ENCODE measurements at regions not wholly inside any gene's neighbourhood (a gene's known extent, or its start where the extent isn't known, plus 50 kb on each side); places are given as distances from the start of the nearest gene placed in this dataset.

DNA sequence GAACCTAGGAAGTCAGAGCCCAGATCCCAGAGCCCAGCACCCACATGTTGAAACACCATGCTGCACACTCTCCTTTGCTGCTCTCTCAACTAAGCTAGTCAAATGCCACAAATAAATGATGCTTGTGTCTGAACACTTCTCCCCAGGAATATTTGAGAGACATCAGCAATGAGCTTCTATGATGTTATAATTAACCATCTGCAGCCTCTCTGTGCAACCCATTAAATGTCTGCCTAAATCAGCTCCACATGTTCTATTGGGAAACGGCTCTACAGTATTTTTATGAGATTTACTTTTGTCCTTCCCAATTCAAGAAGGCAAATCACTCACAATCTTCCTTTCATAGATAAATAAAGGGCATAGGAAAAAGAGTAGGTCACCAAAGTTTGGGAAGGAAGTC, 266.8 kb upstream of the PARD3B start:
- Histone ChIP-seq H3K79me2 (ENCODE audit: control insufficient read depth, insufficient read depth, low read length) (no peaks in the 10 kb centered on the region), H3K9ac (ENCODE audit: insufficient read depth, low read length) (no peak overlapping the region), H2AFZ (ENCODE audit: low read length) (no peak overlapping the region), H4K20me1 (ENCODE audit: control insufficient read depth, extremely low read depth, insufficient read depth, low read length) (no peaks in the 10 kb centered on the region), H3K4me1 (ENCODE audit: control insufficient read depth, extremely low read depth, insufficient read depth, low read length) (no peaks in the 10 kb centered on the region), H3K9me3 (ENCODE audit: control insufficient read depth, insufficient read depth, low read depth, low read length) (no peaks in the 10 kb centered on the region), H3K27me3 (ENCODE audit: control insufficient read depth, insufficient read depth, low read length) (no peaks in the 10 kb centered on the region), H3K4me2 (ENCODE audit: extremely low read depth, insufficient read depth, low read length) (no peak overlapping the region), H3K27ac (ENCODE audit: insufficient read depth, low read length) (no peak overlapping the region), H3K4me3 (replicated peaks in 1 of 4; ENCODE audit: control extremely low read depth in 1 of 4, insufficient read depth in 1 of 4, low read depth in 3 of 4, low read length in 4 of 4) (no peak overlapping the region), H3K36me3 (ENCODE audit: control insufficient read depth, insufficient read depth, low read length) (no peaks in the 10 kb centered on the region)
- no peak for DNase-seq (ENCODE audit: low read depth in 2 of 2)
- TF ChIP-seq, protein P1, sequence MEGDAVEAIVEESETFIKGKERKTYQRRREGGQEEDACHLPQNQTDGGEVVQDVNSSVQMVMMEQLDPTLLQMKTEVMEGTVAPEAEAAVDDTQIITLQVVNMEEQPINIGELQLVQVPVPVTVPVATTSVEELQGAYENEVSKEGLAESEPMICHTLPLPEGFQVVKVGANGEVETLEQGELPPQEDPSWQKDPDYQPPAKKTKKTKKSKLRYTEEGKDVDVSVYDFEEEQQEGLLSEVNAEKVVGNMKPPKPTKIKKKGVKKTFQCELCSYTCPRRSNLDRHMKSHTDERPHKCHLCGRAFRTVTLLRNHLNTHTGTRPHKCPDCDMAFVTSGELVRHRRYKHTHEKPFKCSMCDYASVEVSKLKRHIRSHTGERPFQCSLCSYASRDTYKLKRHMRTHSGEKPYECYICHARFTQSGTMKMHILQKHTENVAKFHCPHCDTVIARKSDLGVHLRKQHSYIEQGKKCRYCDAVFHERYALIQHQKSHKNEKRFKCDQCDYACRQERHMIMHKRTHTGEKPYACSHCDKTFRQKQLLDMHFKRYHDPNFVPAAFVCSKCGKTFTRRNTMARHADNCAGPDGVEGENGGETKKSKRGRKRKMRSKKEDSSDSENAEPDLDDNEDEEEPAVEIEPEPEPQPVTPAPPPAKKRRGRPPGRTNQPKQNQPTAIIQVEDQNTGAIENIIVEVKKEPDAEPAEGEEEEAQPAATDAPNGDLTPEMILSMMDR (conservative IDR thresholded peaks at IDR 0.05 in 1 of 2, IDR thresholded peaks at IDR 0.05 in 1 of 2; ENCODE audit: low read depth in 1 of 2, low read length in 2 of 2): no peak
- TF ChIP-seq EZH2 (IDR thresholded peaks at IDR 0.05; ENCODE audit: low read length, missing control alignments): no peak

DNA sequence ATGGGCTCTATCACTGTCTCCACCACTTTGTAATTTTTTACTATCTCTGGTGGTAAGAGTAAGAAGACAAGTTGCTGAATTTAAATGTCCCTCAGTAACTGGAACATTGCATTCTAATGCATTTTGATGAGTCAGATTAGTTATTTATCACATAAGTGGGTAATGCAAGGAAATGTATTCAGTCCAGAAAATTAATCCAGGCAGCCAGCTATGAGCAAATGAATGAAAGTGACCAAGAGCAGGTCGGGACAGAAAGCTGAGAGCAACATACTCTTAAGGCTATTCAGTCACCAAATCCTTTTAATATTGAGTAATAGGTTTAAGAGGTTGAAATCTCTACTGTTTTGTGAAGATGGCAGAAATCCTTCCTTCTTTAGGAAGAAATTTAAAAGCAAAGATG, 265.5 kb upstream of the PARD3B start:
- Histone ChIP-seq H4K20me1 (ENCODE audit: control insufficient read depth, extremely low read depth, insufficient read depth, low read length) (no peaks in the 10 kb centered on the region), H3K27me3 (ENCODE audit: control insufficient read depth, insufficient read depth, low read length) (no peaks in the 10 kb centered on the region), H3K27ac (ENCODE audit: insufficient read depth, low read length) (no peak overlapping the region), H3K4me3 (replicated peaks in 1 of 4; ENCODE audit: control extremely low read depth in 1 of 4, insufficient read depth in 1 of 4, low read depth in 3 of 4, low read length in 4 of 4) (no peak overlapping the region), H3K9ac (ENCODE audit: insufficient read depth, low read length) (no peak overlapping the region), H3K79me2 (ENCODE audit: control insufficient read depth, insufficient read depth, low read length) (no peaks in the 10 kb centered on the region), H3K4me1 (ENCODE audit: control insufficient read depth, extremely low read depth, insufficient read depth, low read length) (no peaks in the 10 kb centered on the region), H3K36me3 (ENCODE audit: control insufficient read depth, insufficient read depth, low read length) (no peaks in the 10 kb centered on the region), H2AFZ (ENCODE audit: low read length) (no peak overlapping the region), H3K4me2 (ENCODE audit: extremely low read depth, insufficient read depth, low read length) (no peak overlapping the region), H3K9me3 (ENCODE audit: control insufficient read depth, insufficient read depth, low read depth, low read length) (no peaks in the 10 kb centered on the region)
- TF ChIP-seq, protein P1 (conservative IDR thresholded peaks at IDR 0.05 in 1 of 2, IDR thresholded peaks at IDR 0.05 in 1 of 2; ENCODE audit: low read depth in 1 of 2, low read length in 2 of 2): no peak
- no peak for TF ChIP-seq EZH2 (IDR thresholded peaks at IDR 0.05; ENCODE audit: low read length, missing control alignments)
- no peak for DNase-seq (ENCODE audit: low read depth in 2 of 2)

DNA sequence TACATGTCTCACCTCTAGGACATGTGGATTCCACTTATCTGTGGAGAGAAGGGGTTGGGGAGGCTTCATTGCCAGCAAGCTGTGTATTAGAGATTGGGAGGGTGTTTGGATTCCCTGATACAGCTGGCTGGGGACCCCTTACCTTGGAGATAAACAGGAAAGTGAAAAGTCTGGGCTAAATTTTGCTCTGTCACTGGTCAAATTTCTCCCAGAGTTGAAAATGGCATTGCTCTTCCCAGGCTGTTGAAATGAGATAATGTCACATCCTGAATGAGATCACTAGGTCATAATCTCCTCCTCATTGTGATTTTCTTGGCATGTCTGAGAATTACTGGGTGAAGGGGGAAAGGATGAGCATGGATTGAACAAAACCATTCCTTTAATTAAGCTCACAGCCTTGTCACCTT, 265.0 kb upstream of the PARD3B start:
- no peaks in the 10 kb centered on the region for H4K20me1 ChIP-seq (ENCODE audit: control insufficient read depth, extremely low read depth, insufficient read depth, low read length)
- no peaks in the 10 kb centered on the region for H3K36me3 ChIP-seq (ENCODE audit: control insufficient read depth, insufficient read depth, low read length)
- no peak overlapping the region for H3K4me3 ChIP-seq (replicated peaks in 1 of 4; ENCODE audit: control extremely low read depth in 1 of 4, insufficient read depth in 1 of 4, low read depth in 3 of 4, low read length in 4 of 4)
- no peak overlapping the region for H2AFZ ChIP-seq (ENCODE audit: low read length)
- no peak for DNase-seq (ENCODE audit: low read depth in 2 of 2)
- no peaks in the 10 kb centered on the region for H3K9me3 ChIP-seq (ENCODE audit: control insufficient read depth, insufficient read depth, low read depth, low read length)
- H3K4me1 ChIP-seq (ENCODE audit: control insufficient read depth, extremely low read depth, insufficient read depth, low read length): no peaks in the 10 kb centered on the region
- no peaks in the 10 kb centered on the region for H3K27me3 ChIP-seq (ENCODE audit: control insufficient read depth, insufficient read depth, low read length)
- no peak for TF ChIP-seq EZH2 (IDR thresholded peaks at IDR 0.05; ENCODE audit: low read length, missing control alignments)
- TF ChIP-seq, protein P1 (conservative IDR thresholded peaks at IDR 0.05 in 1 of 2, IDR thresholded peaks at IDR 0.05 in 1 of 2; ENCODE audit: low read depth in 1 of 2, low read length in 2 of 2): no peak
- H3K4me2 ChIP-seq (ENCODE audit: extremely low read depth, insufficient read depth, low read length): no peak overlapping the region
- no peak overlapping the region for H3K9ac ChIP-seq (ENCODE audit: insufficient read depth, low read length)
- H3K27ac ChIP-seq (ENCODE audit: insufficient read depth, low read length): no peak overlapping the region
- H3K79me2 ChIP-seq (ENCODE audit: control insufficient read depth, insufficient read depth, low read length): no peaks in the 10 kb centered on the region
